ENCODE measurements at regions not wholly inside any gene's neighbourhood (a gene's known extent, or its start where the extent isn't known, plus 50 kb on each side); places are given as distances from the start of the nearest gene placed in this dataset.

DNA sequence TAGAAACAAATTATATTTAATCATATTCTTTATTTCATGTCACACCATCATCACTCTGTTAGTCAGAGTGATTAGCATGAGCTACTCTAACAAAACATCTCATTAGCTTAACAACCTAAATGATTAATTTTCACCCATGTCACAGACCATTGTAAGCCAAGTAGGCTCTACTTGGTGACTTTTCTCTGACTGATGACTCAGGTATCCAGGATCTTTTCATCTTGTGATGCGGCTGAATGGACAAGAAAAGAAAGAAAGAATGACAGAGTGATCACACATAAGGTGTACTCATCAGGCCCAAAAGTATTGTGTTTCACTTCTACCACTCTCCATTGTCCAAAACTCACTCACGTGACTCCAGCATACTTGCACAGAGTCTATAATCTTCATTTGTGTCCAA is 299.3 kb downstream of the ANXA1 start:
- DNase-seq (ENCODE audit: low read depth in 2 of 2) = no peak

DNA sequence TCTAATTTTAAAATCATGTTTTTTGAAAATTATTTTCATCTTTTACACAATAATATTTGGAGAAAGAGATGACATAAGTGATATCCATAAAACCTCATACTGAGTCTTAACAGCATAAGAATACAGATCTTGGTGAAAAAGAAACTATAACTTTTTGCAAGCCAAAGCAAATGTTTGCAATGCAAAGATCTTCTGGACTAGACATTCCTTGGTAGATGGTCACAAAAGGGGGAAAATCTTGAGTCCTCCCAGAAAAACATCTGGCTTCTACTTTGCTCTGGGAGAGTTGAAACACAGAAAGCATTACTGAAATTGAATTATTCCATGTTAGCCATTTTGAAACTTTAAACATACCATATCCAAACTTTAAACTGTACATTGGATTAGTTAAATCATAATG is 308.2 kb downstream of the ANXA1 start:
- no peak for DNase-seq (ENCODE audit: low read depth in 2 of 2)

DNA sequence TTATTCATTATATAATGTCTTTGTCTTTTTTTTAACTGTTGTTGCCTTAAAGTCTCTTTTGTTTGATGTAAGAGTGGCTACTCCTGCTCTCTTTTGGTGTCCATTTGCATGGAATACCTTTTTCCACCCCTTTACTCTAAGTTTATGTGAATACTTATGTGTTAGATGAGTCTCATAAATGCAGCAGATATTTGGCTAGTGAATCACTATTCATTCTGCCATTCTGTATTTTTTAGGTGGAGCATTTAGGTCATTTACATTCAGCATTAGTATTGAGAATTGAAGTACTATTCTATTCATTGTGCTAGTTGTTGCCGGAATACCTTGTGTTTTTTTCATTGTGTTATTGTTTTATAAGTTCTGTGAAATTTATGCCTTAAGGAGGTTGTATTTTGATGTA is 317.1 kb downstream of the ANXA1 start:
- no peak for DNase-seq (ENCODE audit: low read depth in 2 of 2)

DNA sequence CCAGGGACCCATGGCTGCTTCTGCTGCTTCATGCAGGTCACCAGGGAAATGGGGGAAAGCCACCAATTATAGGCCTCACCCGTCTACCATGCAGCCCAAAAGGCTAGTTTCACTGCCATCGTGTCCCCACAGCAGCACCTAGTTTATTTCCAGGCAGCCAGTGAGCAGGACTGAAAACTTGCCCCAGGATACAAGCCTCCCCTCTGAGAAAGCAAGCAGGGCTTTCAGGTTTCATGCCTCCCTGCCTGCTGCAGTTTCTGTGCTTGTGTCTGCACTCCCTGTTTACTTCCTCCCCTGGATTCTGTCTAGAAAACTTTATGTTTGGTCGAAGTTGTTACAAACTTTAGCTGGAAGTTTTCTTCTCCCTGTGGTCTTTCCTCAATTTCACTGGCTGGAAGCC is 319.1 kb downstream of the ANXA1 start:
- DNase-seq (ENCODE audit: low read depth in 2 of 2) = no peak

DNA sequence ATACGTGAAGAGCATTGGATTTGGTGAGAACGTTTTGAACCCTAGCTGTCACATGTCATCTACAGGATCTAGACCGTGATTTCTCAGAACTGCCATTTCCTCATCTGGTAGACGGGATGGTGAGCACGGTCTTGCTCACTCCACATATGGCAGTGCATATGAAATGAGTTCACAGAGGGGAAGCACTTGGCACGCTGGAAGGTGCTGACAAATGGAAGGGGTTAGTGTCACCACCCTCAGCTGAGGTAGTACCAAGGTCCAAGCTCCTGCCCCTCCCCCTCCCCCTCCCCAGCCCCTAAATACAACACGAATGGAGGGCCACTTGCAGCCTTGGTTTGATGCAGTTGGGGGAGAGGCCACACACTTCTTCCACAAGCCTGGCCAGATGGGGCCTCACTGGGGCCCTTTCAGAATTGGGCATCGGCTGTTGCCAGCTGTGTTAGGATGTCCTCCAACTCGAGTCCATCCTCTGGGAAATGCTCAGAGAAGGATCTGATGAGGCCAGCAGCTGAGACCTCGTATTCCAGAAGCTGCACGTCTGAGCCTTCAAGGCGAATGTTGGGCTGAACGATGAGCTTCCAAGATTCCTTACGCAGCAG is 322.4 kb downstream of the ANXA1 start:
- DNase-seq (ENCODE audit: low read depth in 2 of 2) = no peak

DNA sequence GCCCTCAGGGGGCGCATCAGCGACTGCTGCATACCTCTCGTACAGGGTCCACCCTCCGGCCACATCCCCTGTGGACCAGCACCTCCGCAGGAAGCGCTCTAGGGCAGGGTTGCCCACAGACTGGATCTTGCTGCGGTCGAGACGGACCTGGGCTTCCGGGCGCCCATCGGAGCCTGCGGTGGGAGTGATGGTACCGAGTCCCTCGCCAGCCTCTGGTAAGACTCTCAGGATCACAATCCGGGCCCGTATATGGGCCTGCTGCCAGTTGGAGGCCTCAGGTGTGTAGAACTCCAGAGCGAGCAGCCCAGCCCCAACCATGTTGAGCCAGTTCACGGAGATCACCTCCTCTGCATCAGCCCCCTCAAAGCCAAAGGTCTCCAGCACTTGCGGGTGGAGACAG is 323.0 kb downstream of the ANXA1 start:
- DNase-seq (ENCODE audit: low read depth in 2 of 2) = no peak

DNA sequence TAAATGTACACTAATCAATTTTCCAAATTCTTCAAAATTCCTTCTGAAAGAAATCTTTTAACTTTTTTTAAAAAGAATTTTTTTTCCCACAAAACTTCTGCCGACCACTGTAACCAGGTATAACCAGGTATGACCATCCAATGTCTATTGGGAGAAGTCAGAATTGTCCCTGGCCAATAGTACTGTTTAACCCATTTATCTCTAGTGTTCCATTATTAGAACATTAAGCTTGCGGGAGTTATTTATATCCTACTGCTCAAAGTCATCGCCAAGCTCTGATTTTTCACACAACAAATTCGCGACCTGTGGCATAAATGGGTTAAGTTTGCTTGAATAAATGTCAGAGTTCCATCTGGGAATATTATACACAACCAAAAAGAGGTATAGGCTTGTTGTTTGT is 343.2 kb downstream of the ANXA1 start:
- no peak for DNase-seq (ENCODE audit: low read depth in 2 of 2)

DNA sequence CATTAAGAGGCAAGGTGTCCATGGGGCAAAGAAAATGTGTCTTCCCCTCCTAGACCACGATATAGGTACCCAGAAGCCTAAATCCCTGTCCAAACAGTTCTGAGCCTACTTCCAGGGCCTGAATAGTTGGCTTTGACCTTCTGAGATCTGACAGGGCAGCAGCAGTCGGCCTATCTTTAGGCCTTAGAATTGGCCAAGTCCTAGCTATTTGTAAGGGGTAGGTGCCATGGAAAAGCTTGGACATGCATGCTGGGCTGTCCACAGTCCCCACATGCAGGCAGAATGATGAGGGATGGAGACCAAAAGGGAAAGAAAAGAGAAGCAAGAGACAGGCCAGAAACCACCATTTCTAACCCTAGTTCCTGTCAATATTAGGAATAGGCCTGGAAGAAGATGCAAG is 346.1 kb downstream of the ANXA1 start:
- no peak for DNase-seq (ENCODE audit: low read depth in 2 of 2)

DNA sequence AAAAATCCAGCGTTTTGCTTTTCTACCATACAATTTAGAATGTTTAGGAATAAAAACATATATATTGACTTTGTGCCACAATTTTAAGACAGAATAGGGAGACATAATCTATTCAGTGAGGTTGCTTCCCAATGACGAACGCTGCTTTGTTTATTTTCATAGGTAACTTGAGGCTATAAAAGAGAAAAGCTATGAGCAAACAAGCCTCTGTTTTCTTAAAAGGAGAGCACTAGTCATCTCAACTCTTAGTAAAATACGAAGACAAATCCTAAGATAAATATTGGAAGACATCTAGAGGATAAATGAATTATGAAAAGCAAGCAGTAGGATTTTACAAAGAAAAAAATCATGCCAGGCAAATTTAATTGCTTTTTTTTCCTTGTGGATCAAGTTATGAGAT is 363.6 kb downstream of the ANXA1 start:
- no peak for DNase-seq (ENCODE audit: low read depth in 2 of 2)

DNA sequence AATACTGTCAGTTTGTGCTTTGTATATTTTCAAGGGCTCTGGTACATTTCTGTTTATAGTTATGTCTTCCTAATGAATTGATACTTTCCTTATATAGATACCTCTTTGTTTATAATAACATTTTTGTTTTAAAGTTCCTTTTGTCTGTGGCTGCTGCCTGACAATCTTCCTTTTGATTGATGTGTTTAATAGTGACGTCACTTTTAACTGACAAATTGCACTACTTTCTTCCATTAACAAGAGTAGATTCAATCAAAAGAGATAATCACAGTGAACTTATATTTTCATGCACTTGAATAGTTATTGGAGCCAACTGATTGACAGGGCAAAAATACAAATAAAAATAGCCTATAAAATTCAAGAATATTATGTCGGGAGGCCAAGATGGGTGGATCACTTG is 371.7 kb downstream of the ANXA1 start:
- DNase-seq (ENCODE audit: low read depth in 2 of 2) = no peak

DNA sequence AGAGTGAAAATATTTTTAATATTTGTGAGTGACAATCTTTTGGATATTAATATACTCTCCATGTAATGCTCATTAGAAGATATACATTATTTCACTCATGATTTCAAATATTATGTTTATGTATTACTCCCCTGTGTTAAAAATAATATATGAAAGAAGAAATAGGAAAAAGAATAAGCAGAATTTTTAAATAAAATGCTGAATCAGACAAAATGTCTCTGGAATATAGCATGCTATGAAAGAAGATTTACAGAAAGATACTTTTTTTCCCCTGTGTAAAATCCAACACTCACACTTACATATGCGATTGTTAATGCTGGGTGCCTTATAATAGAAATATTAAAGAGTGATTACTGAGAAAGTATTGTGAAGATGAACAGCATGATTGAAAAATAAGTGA is 373.7 kb downstream of the ANXA1 start:
- no peak for DNase-seq (ENCODE audit: low read depth in 2 of 2)

DNA sequence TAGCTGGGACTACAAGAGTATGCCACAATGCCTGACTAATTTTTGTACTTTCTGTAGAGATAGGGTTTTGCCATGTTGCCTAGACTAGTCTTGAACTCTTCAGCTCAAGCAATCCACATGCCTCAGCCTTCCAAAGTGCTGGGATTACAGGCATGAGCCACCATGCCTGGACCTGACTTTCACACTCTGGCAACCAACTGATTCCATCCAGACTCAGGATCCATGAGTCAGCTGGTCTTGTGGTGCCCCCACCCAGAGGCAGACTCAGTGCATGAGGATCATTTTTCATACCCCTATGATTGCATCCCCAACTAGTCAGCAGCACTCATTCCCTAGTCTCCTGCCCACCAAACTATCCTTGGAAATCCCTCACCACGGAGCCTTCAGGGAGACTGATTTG is 375.9 kb downstream of the ANXA1 start:
- no peak for DNase-seq (ENCODE audit: low read depth in 2 of 2)

DNA sequence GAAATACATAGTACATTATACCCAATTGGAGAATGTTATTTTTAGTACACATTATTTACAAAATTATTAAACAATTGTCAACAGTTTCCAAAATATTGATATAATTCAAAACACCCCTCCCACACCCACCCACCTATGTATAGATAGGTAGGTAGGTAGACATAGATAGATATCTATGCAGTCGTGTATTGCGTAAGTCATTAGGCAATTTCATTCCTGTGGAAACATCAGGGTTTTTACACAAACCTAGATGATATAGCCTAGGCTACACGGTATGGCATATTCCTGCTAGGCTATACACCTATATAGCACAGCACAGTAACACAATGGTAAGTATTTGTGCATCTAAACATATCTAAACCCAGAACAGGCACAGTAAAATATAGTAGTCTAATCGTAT is 377.3 kb downstream of the ANXA1 start:
- no peak for DNase-seq (ENCODE audit: low read depth in 2 of 2)

DNA sequence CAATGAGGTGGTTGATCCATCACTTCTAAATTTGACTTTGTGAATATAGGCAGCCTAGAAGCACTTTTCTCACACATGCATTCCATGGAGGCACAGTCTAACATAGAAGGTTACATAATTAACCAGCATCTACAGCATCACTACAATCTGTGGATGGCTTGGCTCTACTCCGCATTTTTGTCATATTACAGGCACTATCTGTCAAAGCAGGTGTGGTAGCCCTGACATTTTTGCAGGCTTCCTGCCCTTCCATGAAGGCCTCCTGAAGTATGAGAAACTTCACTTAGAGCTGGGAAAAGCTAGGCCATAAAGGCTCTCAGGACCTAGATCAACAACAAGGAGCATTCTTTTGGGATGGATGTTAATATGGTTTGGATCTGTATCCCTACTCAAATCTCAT is 378.0 kb downstream of the ANXA1 start:
- DNase-seq (ENCODE audit: low read depth in 2 of 2) = no peak

DNA sequence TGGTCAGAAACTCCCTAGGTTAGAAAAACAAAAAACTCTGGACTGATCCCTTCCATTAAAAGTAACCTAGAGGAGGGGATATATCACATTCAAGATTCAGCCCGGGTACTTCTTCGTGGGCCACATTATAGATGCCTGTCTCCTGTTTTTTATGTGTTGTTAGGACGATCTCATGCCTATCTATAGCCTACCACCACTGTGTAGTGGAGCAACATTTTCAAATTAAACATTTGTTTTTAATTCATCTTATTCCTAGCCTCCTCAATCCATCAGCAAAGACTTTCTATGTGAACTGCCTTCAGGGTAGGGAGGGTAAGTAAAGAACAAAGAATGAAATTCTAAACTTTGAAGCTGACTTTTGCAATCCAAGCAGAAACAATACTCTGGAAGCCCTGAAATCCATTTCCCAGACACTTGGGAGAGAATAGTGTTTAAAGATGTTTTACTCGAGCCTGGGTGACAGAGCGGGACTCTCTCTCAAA is 379.4 kb downstream of the ANXA1 start:
- no peak for DNase-seq (ENCODE audit: low read depth in 2 of 2)

DNA sequence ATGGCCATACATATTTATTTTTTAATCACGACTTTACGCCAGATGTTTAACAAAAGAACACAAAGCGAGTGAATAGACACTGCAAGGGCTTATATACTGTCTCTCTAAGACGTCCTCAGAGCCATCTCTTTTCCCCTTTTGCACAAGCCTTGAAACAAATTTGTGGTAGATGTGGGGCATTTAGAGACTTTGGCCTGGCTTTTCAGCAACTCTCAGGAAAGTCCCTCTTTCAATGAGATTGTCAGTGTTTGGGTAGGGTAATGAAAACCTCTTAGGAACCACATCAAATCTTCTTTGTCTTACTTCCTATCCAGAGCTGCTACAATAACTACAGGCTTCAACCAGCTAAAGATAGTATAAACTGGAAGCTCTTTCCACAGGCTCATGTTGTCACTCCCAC is 380.0 kb downstream of the ANXA1 start:
- no peak for DNase-seq (ENCODE audit: low read depth in 2 of 2)

DNA sequence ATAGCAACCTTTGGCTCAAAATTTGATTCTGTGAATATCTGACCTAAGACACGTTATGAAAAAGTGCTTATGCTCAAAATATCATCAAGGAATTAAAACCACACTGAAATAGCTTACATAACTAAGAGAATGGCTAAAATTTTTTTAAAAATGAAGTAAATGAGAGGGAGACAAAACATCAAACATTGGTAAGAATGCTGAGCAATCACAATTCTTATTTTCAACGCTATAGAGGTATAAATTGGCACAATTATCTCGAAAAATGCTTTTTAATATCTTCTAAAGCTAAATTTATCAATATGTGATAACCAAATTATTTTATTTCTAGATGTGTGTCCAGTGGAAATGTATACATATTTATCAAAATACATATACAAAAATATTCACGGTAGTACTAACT is 381.3 kb downstream of the ANXA1 start:
- no peak for DNase-seq (ENCODE audit: low read depth in 2 of 2)

DNA sequence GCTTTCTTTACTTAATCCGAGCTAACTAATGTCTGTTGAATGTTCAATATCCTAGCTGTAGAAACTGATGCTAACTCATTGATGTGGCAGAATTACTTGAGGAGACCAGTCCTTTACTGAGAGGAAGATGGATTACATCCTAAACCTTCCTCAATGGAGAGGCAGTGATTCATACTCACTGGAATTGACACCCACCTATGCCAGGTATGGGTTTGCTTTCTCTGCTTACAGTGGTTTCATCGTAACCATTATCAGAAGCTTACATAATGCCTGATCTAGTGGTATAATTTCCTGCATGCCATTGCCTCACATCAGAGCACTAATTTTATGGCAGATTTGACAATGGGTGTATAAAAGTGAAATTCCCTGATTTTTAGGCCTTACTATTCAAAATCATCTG is 384.7 kb downstream of the ANXA1 start:
- DNase-seq (ENCODE audit: low read depth in 2 of 2) = no peak

DNA sequence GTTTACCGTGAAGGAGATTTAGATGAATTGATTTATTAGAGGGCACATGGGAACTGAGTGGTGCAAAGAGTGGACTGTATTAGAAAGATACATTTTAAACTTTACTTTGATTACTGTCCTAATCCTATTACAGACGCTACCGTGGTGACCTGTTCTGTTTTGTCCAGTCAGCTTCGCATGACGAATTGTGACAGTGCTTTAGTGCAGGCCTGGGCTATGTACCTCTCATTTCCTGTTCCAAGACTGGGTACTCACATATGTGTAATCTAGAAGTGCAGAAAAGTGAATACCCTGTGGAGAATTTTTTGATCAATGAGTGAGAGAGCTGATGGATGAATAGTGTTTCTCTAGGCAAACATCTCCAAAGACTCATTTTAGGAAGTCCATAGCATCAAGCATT is 385.9 kb downstream of the ANXA1 start:
- DNase-seq (ENCODE audit: low read depth in 2 of 2) = no peak

DNA sequence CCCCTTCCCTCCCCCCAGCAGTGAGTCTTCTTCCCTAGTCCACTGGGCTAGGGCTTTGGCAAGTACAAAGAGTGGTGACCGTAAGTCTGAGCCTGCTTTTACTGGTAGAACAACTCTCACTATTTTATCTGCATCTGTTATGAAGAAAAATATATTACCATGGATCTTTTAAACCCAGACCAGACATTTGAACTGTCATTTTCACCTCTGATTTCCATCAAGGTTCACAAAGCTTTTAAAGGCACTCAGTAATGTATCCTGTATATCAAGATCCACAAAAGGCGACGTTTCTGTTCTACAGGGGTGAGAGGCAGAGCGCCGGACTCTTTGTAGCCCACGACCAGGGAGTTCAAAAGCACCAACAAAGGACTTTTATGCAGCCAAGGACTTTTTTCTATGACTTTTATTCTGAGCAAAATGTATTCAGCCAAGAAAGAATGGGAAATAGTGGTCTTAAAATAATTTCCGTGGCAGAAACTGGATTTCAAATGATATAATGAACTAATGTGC is 388.3 kb downstream of the ANXA1 start:
- no peak for DNase-seq (ENCODE audit: low read depth in 2 of 2)

DNA sequence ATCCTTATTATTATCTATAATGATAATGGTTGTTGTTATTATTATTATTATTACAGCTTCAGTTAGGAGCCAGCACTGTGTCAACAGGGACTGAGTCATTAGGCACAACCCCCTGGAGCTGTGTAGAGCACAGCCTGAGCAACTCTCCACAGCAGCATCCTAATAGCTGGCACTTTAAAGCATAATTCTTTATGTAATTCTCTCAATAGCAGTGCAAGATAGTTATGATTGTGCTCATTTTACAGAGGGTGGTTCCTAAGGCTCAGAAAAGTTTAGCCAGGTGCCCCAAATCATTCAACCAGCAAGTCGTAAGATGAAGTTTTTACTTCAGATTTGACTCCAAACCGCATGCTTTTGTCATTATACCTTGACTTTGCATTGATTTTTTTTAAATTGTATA is 390.3 kb downstream of the ANXA1 start:
- DNase-seq (ENCODE audit: low read depth in 2 of 2) = no peak

DNA sequence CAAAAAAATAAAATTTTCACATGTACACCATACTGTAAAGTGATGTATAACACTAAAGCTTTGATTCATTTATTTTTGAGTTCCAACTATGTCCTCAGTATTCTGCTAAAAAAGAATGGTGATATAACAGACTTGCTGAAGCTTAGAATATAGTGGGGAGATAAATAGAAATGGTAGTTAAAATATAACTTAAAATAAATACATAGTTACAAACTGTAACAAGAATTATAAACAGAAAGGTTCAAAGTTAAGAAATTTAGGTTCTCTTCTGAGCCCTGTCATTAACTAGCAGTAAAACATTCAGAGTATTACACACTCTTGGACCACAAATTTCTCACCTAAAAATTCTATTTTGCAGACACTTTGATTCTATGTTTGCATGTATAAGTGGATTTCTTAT is 392.1 kb downstream of the ANXA1 start:
- no peak for DNase-seq (ENCODE audit: low read depth in 2 of 2)

DNA sequence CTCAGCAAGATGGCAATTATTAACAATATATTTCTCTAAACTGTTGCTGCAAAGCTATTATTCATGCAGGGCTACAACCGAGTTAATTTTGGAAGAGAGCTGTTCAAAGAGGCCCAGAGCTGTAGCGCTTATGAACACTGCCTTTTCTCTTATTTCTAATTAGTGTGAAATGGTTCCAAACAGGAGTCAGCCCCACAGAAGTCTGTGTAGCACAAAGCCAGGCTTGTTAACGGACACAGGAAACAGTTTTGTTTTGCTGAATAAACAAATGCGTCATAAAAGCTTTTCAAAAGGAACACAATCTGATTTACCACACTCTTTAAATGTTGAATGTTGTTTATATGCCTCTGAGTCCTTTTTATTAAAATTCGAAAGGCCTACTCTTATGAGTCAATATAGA is 396.5 kb downstream of the ANXA1 start:
- DNase-seq (ENCODE audit: low read depth in 2 of 2) = no peak

DNA sequence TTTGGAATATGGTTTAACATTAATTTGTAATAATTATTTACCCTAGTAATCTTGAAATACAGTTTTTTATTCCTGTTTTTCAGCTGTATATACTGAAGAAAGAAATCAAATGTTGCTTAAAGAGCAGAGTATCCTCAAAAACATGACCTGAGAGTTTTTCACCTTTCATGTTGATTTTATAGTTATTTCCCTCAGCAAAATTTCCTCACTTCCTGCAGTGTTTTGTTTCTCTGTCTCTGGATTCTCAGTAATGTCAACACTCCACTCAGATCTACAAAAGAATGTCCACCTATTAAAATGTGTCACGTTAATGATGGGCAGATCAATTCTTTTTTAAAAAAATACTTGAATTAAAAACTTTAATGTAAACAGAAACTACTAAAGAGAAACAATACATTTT is 398.3 kb downstream of the ANXA1 start:
- no peak for DNase-seq (ENCODE audit: low read depth in 2 of 2)

All from stimulated activated CD4-positive, alpha-beta T cell treated with anti-CD3 and anti-CD28 coated beads, Interleukin-4, amount 100 ng/mL, for 48 hours (primary cell).